HEK293 (cell line): ENCODE measurements at regions not wholly inside any gene's neighbourhood (a gene's known extent, or its start where the extent isn't known, plus 50 kb on each side); places are given as distances from the start of the nearest gene placed in this dataset.

Experiments used
- HOXA7 ChIP-seq: sonication (generic); formaldehyde crosslinking; IDR thresholded peaks from 2 replicates; pipeline ENCODE4 v1.8.1; 2022; ENCODE audit warnings: missing genetic modification reagents, borderline replicate concordance
- ZNF132 ChIP-seq: fragments of 450-650 bp; formaldehyde crosslinking; IDR thresholded peaks from 2 replicates; pipeline ENCODE4 v1.5.1; 2017; ENCODE audit warnings: missing biosample characterization, missing genetic modification characterization, borderline replicate concordance
- ZNF155 ChIP-seq: fragments of 450-650 bp; formaldehyde crosslinking; IDR thresholded peaks from 2 replicates; pipeline ENCODE4 v1.5.1; 2016; ENCODE audit warnings: missing biosample characterization, missing genetic modification characterization
- ZNF501 ChIP-seq: fragments of 450-650 bp; formaldehyde crosslinking; IDR thresholded peaks from 2 replicates; pipeline ENCODE4 v1.5.1; 2016; ENCODE audit warnings: missing biosample characterization, missing genetic modification characterization
- ZNF658 ChIP-seq: fragments of 450-650 bp; formaldehyde crosslinking; IDR thresholded peaks from 2 replicates; pipeline ENCODE4; 2016; ENCODE audit warnings: missing biosample characterization, missing genetic modification characterization
- ZNF677 ChIP-seq: fragments of 450-650 bp; IDR thresholded peaks from 2 replicates; pipeline ENCODE4 v1.5.0; 2018; ENCODE audit warnings: missing biosample characterization, mild to moderate bottlenecking, missing genetic modification characterization, moderate library complexity
- ZNF768 ChIP-seq: fragments of 450-650 bp; formaldehyde crosslinking; IDR thresholded peaks from 2 replicates; pipeline ENCODE4 v1.5.1; 2018; ENCODE audit warnings: missing biosample characterization, mild to moderate bottlenecking, missing genetic modification characterization
- ZNF785 ChIP-seq: fragments of 450-650 bp; formaldehyde crosslinking; IDR thresholded peaks from 2 replicates; pipeline ENCODE4 v1.5.1; 2016; ENCODE audit warnings: missing biosample characterization, missing genetic modification characterization
- TF ChIP-seq, protein P1 (sequence below): fragments of 450-650 bp; formaldehyde crosslinking; IDR thresholded peaks from 2 replicates; pipeline ENCODE4 v1.5.1; 2016; ENCODE audit warnings: missing biosample characterization, missing genetic modification characterization
- TF ChIP-seq, protein P2 (sequence below): fragments of 450-650 bp; formaldehyde crosslinking; IDR thresholded peaks from 2 replicates; pipeline ENCODE4 v1.5.1; 2016; ENCODE audit warnings: missing biosample characterization, missing genetic modification characterization
- TF ChIP-seq, protein P3 (sequence below): fragments of 450-650 bp; formaldehyde crosslinking; IDR thresholded peaks from 2 replicates; pipeline ENCODE4 v1.5.1; 2016; ENCODE audit warnings: missing biosample characterization, missing genetic modification characterization

DNA sequence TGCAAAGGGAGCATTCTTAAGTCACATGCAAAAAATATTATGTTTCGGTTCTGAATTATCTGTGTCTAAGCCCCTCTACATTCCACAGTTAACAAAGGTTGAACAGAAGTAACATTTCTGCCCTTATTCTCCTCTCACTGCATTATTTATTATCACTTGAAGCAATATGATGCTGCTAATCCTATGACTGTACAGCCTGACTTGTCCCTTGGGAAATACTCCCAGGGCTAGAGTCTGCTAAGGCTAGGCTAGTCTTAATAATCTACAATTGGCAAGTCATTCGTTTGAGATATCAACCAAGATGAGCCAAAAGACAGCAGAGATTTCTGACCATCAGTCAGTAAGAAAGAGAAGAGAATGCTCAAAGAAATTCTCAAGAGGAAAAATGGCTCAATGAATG is 226.9 kb upstream of the HCCS start:
- TF ChIP-seq, protein P1, sequence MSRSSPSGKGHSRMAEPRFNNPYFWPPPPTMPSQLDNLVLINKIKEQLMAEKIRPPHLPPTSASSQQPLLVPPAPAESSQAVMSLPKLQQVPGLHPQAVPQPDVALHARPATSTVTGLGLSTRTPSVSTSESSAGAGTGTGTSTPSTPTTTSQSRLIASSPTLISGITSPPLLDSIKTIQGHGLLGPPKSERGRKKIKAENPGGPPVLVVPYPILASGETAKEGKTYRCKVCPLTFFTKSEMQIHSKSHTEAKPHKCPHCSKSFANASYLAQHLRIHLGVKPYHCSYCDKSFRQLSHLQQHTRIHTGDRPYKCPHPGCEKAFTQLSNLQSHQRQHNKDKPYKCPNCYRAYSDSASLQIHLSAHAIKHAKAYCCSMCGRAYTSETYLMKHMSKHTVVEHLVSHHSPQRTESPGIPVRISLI: no peak
- TF ChIP-seq ZNF501: no peak
- TF ChIP-seq ZNF768: no peak
- no peak for TF ChIP-seq ZNF785 (tag by site-specific recombination)
- TF ChIP-seq HOXA7 (CRISPR knock-in tag): no peak
- TF ChIP-seq ZNF155 (tag by site-specific recombination): no peak
- TF ChIP-seq, protein P2, sequence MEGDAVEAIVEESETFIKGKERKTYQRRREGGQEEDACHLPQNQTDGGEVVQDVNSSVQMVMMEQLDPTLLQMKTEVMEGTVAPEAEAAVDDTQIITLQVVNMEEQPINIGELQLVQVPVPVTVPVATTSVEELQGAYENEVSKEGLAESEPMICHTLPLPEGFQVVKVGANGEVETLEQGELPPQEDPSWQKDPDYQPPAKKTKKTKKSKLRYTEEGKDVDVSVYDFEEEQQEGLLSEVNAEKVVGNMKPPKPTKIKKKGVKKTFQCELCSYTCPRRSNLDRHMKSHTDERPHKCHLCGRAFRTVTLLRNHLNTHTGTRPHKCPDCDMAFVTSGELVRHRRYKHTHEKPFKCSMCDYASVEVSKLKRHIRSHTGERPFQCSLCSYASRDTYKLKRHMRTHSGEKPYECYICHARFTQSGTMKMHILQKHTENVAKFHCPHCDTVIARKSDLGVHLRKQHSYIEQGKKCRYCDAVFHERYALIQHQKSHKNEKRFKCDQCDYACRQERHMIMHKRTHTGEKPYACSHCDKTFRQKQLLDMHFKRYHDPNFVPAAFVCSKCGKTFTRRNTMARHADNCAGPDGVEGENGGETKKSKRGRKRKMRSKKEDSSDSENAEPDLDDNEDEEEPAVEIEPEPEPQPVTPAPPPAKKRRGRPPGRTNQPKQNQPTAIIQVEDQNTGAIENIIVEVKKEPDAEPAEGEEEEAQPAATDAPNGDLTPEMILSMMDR (tag by site-specific recombination): no peak
- TF ChIP-seq ZNF677: no peak
- no peak for TF ChIP-seq ZNF658 (tag by site-specific recombination)
- no peak for TF ChIP-seq ZNF132 (tag by site-specific recombination)
- TF ChIP-seq, protein P3, sequence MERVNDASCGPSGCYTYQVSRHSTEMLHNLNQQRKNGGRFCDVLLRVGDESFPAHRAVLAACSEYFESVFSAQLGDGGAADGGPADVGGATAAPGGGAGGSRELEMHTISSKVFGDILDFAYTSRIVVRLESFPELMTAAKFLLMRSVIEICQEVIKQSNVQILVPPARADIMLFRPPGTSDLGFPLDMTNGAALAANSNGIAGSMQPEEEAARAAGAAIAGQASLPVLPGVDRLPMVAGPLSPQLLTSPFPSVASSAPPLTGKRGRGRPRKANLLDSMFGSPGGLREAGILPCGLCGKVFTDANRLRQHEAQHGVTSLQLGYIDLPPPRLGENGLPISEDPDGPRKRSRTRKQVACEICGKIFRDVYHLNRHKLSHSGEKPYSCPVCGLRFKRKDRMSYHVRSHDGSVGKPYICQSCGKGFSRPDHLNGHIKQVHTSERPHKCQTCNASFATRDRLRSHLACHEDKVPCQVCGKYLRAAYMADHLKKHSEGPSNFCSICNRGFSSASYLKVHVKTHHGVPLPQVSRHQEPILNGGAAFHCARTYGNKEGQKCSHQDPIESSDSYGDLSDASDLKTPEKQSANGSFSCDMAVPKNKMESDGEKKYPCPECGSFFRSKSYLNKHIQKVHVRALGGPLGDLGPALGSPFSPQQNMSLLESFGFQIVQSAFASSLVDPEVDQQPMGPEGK (tag by site-specific recombination): no peak
